CD4-positive, alpha-beta T cell treated with Interleukin-4 for 1 hour (primary cell): ENCODE measurements at regions not wholly inside any gene's neighbourhood (a gene's known extent, or its start where the extent isn't known, plus 50 kb on each side); places are given as distances from the start of the nearest gene placed in this dataset.

Experiments
- DNase-seq, 2 donors: peaks; one replicate each; pipeline ENCODE4 v3.0.0-alpha.2; 2020 to 2022

GRCh38 chr13:75038393-75039113 lies 443.4 kb downstream of the TBC1D4 start:
- no peak for DNase-seq

GRCh38 chr13:75025956-75026355 lies 456.0 kb downstream of the TBC1D4 start:
- no peak for DNase-seq

- DNase-seq, result no peak
Measured at GRCh38 chr13:75024602-75025001, 457.4 kb downstream of the TBC1D4 start.

GRCh38 chr13:75023609-75024008 lies 458.4 kb downstream of the TBC1D4 start:
- DNase-seq, result no peak

- DNase-seq, result no peak
Measured at GRCh38 chr13:75021151-75021550, 460.8 kb downstream of the TBC1D4 start.

GRCh38 chr13:75016225-75016624 lies 465.7 kb downstream of the TBC1D4 start:
- no peak for DNase-seq

- no peak for DNase-seq
Measured at GRCh38 chr13:75013818-75014217, 468.2 kb downstream of the TBC1D4 start.

GRCh38 chr13:75010941-75011340 lies 471.0 kb downstream of the TBC1D4 start:
- DNase-seq, result no peak

- no peak for DNase-seq
Measured at GRCh38 chr13:75008926-75009325, 473.0 kb downstream of the TBC1D4 start.

GRCh38 chr13:74990992-74991391 lies 491.0 kb downstream of the TBC1D4 start:
- DNase-seq, result no peak

GRCh38 chr13:74987124-74987690 lies 494.8 kb downstream of the TBC1D4 start:
- DNase-seq, result no peak

- no peak for DNase-seq
Measured at GRCh38 chr13:74986609-74987008, 495.4 kb downstream of the TBC1D4 start.

- DNase-seq, result no peak
Measured at GRCh38 chr13:74979703-74980102, 502.3 kb downstream of the TBC1D4 start.

GRCh38 chr13:74978591-74978990 lies 503.4 kb downstream of the TBC1D4 start:
- no peak for DNase-seq

GRCh38 chr13:74977498-74977897 lies 504.5 kb downstream of the TBC1D4 start:
- no peak for DNase-seq

- DNase-seq, result no peak
Measured at GRCh38 chr13:74975111-74975510, 506.9 kb downstream of the TBC1D4 start.

GRCh38 chr13:74973935-74974879 lies 507.8 kb downstream of the TBC1D4 start:
- DNase-seq, result no peak

GRCh38 chr13:74969419-74969818 lies 512.5 kb downstream of the TBC1D4 start:
- DNase-seq, result no peak

- DNase-seq, result no peak
Measured at GRCh38 chr13:74966814-74967424, 515.0 kb downstream of the TBC1D4 start.

GRCh38 chr13:74966275-74966674 lies 515.7 kb downstream of the TBC1D4 start:
- no peak for DNase-seq

- DNase-seq, result no peak
Measured at GRCh38 chr13:74945637-74946036, 536.3 kb downstream of the TBC1D4 start.

GRCh38 chr13:74931698-74932433 lies 550.1 kb downstream of the TBC1D4 start:
- no peak for DNase-seq
